SU-DHL-6 (cell line): ENCODE measurements at regions not wholly inside any gene's neighbourhood (a gene's known extent, or its start where the extent isn't known, plus 50 kb on each side); places are given as distances from the start of the nearest gene placed in this dataset.

Experiments
- H2AFZ ChIP-seq: fragments of 200-600 bp; sonication (generic); 2 replicates; pipeline ENCODE4 v1.6.1; 2014; ENCODE audit warnings: low read depth, mild to moderate bottlenecking, moderate library complexity, mixed read lengths, antibody characterized with exemption, low read length; ENCODE audit not compliant: severe bottlenecking
- H3F3A ChIP-seq: fragments of 200-600 bp; shearing (Covaris generic); 2 replicates; pipeline ENCODE4 v1.6.0; 2016; ENCODE audit warnings: antibody characterized with exemption, mild to moderate bottlenecking; ENCODE audit not compliant: insufficient read depth
- H3K27ac ChIP-seq: fragments of 200-600 bp; sonication (generic); 2 replicates; pipeline ENCODE4 v1.5.1; 2016; ENCODE audit warnings: low read depth, mild to moderate bottlenecking, low read length, moderate library complexity, mixed read lengths
- H3K27me3 ChIP-seq: fragments of 200-600 bp; sonication (generic), shearing (Covaris generic); 2 replicates; pipeline ENCODE4 v1.6.0; 2014; ENCODE audit warnings: mild to moderate bottlenecking, low read length
- H3K36me3 ChIP-seq: fragments of 200-600 bp; sonication (generic); 2 replicates; pipeline ENCODE4 v1.6.1; 2014; ENCODE audit warnings: mild to moderate bottlenecking, low read length, mixed read lengths
- H3K4me2 ChIP-seq: fragments of 300-600, 200-600 bp; shearing (Covaris generic), sonication (generic); 2 replicates; pipeline ENCODE4 v1.6.0; 2014; ENCODE audit warnings: low read length, low read depth, mild to moderate bottlenecking; ENCODE audit not compliant: poor library complexity, severe bottlenecking
- H3K4me3 ChIP-seq: fragments of 200-600 bp; sonication (generic); 2 replicates; pipeline ENCODE4 v1.5.1; 2014; ENCODE audit warnings: antibody characterized with exemption, low read length, mild to moderate bottlenecking, mixed read lengths; ENCODE audit not compliant: insufficient read depth, poor library complexity, severe bottlenecking
- H3K79me2 ChIP-seq: fragments of 200-600 bp; sonication (generic); 2 replicates; pipeline ENCODE4 v1.6.1; 2014; ENCODE audit warnings: mild to moderate bottlenecking, low read length, moderate library complexity; ENCODE audit not compliant: insufficient read depth
- H3K9ac ChIP-seq: fragments of 200-600 bp; sonication (generic); 2 replicates; pipeline ENCODE4 v1.7.0; 2014; ENCODE audit warnings: mild to moderate bottlenecking, low read length
- H3K9me2 ChIP-seq: fragments of 200-600 bp; sonication (generic); replicated peaks from 2 replicates; pipeline ENCODE4 v1.6.1; 2014; ENCODE audit warnings: low read length; ENCODE audit not compliant: insufficient read depth
- H3K9me3 ChIP-seq: fragments of 200-600 bp; sonication (generic); 2 replicates; pipeline ENCODE4 v1.6.1; 2014; ENCODE audit warnings: low read length, mixed read lengths; ENCODE audit not compliant: insufficient read depth
- H4K20me1 ChIP-seq: fragments of 200-600 bp; sonication (generic); 2 replicates; pipeline ENCODE4 v1.6.1; 2014; ENCODE audit warnings: low read depth, mild to moderate bottlenecking, antibody characterized with exemption, low read length, moderate library complexity, mixed read lengths
- EZH2phosphoT487 ChIP-seq: fragments of 200-600 bp; sonication (generic), shearing (Covaris generic); conservative IDR thresholded peaks from 2 replicates; pipeline ENCODE4 v1.6.1; 2018; ENCODE audit warnings: mild to moderate bottlenecking, antibody characterized with exemption, low read length, moderate library complexity, mixed read lengths
- TF ChIP-seq, protein P1 (sequence below): fragments of 200-600 bp; sonication (generic); IDR thresholded peaks from one replicate; pipeline ENCODE4 v1.5.1; 2017; ENCODE audit warnings: antibody characterized with exemption, mild to moderate bottlenecking, low read length, moderate library complexity; ENCODE audit not compliant: insufficient read depth, poor library complexity, severe bottlenecking

DNA sequence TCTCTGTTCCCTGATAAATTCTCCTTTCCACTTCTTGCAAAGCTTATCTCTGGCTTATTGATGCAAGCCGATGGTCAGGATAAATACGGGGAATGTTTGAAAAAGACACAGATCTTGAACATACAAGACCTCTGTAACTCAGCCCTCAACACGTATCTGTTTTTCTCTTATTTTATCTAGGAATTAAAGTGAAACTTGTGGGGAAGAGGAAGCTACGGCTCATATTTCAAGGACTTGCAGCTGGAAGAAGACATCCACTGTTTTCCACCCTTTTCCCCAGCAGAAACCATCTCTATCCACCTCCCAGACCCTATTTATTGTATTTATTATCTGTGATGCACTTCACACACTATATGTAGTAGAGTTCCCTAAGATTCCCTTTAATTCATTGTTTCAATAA lies 98.4 kb upstream of the TANK start:
- Histone ChIP-seq H3K79me2 (no peaks in the 10 kb centered on the region), H3F3A (no peaks in the 10 kb centered on the region), H2AFZ (no peak overlapping the region), H3K4me2 (no peak overlapping the region), H3K36me3 (no peaks in the 10 kb centered on the region), H3K4me3 (no peak overlapping the region), H3K9me3 (no peaks in the 10 kb centered on the region), H3K27me3 (no peaks in the 10 kb centered on the region), H3K9ac (no peak overlapping the region), H3K9me2 (no peaks in the 10 kb centered on the region), H3K27ac (no peak overlapping the region), H4K20me1 (no peaks in the 10 kb centered on the region)
- no peak for TF ChIP-seq EZH2phosphoT487
- TF ChIP-seq, protein P1, sequence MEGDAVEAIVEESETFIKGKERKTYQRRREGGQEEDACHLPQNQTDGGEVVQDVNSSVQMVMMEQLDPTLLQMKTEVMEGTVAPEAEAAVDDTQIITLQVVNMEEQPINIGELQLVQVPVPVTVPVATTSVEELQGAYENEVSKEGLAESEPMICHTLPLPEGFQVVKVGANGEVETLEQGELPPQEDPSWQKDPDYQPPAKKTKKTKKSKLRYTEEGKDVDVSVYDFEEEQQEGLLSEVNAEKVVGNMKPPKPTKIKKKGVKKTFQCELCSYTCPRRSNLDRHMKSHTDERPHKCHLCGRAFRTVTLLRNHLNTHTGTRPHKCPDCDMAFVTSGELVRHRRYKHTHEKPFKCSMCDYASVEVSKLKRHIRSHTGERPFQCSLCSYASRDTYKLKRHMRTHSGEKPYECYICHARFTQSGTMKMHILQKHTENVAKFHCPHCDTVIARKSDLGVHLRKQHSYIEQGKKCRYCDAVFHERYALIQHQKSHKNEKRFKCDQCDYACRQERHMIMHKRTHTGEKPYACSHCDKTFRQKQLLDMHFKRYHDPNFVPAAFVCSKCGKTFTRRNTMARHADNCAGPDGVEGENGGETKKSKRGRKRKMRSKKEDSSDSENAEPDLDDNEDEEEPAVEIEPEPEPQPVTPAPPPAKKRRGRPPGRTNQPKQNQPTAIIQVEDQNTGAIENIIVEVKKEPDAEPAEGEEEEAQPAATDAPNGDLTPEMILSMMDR: no peak

DNA sequence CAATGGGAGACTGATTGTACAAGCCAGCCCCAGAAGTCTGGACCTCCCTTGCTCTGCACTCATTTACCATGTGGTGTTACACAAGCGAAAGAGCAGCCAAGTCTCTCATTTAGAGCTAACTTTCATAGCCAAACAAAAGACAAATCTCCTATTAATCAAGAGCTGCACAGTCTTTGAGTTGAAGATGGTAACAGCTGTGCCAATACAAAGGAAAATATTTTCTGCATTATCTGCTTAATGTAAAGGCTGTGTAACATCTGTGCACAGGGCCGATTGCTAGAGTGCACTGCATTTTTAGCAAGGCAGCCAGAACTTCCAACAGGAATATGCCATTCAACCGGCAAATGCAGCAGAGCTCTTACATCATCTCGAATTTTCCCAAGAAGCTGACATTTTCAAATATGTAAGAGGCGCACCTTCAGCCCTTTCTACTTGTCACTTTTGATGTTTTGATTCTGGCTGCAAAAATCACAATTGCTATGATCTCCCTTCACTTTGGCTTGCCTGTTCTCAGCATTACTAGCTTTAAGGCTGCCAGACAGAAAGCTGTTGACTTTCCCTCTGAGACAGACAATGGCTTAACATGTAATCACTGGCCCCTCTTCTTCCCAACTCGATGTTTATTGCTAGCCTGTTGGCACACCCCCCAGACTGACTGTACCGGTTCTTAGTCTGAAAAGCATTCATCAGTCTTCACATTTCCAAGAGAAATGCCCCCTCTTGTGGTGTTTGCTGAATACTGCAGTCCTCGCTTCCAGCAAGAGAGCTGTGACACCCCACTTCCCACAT lies 96.9 kb upstream of the TANK start:
- Histone ChIP-seq H3F3A (no peaks in the 10 kb centered on the region), H3K9me2 (no peaks in the 10 kb centered on the region), H3K27me3 (no peaks in the 10 kb centered on the region), H4K20me1 (no peaks in the 10 kb centered on the region), H3K9me3 (no peaks in the 10 kb centered on the region), H3K79me2 (no peaks in the 10 kb centered on the region), H3K27ac (no peak overlapping the region), H3K9ac (no peak overlapping the region), H2AFZ (no peak overlapping the region), H3K4me2 (no peak overlapping the region), H3K36me3 (no peaks in the 10 kb centered on the region), H3K4me3 (no peak overlapping the region)
- TF ChIP-seq EZH2phosphoT487: no peak
- TF ChIP-seq, protein P1: peak; percentile 66

DNA sequence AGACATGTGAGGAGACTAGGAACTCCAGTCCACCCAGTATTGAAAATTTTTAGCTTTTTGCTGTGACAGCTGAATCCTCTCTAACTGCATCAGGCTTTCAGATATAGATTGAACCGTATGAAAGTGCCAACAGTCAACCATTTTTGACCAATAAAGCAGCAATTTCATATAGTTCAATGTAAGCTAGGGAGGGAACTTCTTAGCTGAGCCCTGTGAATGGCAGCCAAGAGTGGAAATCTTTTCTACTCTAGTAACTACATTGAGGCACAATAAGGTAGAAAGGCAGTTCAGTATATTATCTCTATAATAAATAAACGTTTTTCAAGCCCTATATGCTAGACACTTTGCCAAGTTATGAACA lies 96.3 kb upstream of the TANK start:
- no peaks in the 10 kb centered on the region for H3F3A ChIP-seq
- no peak overlapping the region for H3K4me3 ChIP-seq
- H3K9me3 ChIP-seq: no peaks in the 10 kb centered on the region
- no peak overlapping the region for H3K4me2 ChIP-seq
- H3K36me3 ChIP-seq: no peaks in the 10 kb centered on the region
- H3K9me2 ChIP-seq: no peaks in the 10 kb centered on the region
- no peaks in the 10 kb centered on the region for H3K79me2 ChIP-seq
- no peaks in the 10 kb centered on the region for H3K27me3 ChIP-seq
- H2AFZ ChIP-seq: no peak overlapping the region
- no peak overlapping the region for H3K9ac ChIP-seq
- no peak overlapping the region for H3K27ac ChIP-seq
- H4K20me1 ChIP-seq: no peaks in the 10 kb centered on the region
- TF ChIP-seq, protein P1: no peak
- TF ChIP-seq EZH2phosphoT487: no peak
